ENCODE measurements at regions not wholly inside any gene's neighbourhood (a gene's known extent, or its start where the extent isn't known, plus 50 kb on each side); places are given as distances from the start of the nearest gene placed in this dataset.
"Not testable (repeated sequence)": the region's sequence is repeated elsewhere in the genome, so short reads cannot be mapped to it uniquely, and the experiment has no call there.

- TF ChIP-seq CTCF (IDR thresholded peaks at IDR 0.05; ENCODE audit: low read depth, low read length); EZH2phosphoT487 (IDR thresholded peaks at IDR 0.05; ENCODE audit: low read depth): not testable (repeated sequence)
Measured at GRCh38 chr7:76760546-76761220, 133.6 kb upstream of the POMZP3 start.
